SHP77 treated with DMSO at 0.1 percent for 48 hours (cell line): ENCODE measurements at regions not wholly inside any gene's neighbourhood (a gene's known extent, or its start where the extent isn't known, plus 50 kb on each side); places are given as distances from the start of the nearest gene placed in this dataset.
"Not testable (repeated sequence)": the region's sequence is repeated elsewhere in the genome, so short reads cannot be mapped to it uniquely, and the experiment has no call there.

Source experiments
- DNase-seq: peaks from one replicate; lab custom pipeline; 2025; lab: John Stamatoyannopoulos, UW

DNA sequence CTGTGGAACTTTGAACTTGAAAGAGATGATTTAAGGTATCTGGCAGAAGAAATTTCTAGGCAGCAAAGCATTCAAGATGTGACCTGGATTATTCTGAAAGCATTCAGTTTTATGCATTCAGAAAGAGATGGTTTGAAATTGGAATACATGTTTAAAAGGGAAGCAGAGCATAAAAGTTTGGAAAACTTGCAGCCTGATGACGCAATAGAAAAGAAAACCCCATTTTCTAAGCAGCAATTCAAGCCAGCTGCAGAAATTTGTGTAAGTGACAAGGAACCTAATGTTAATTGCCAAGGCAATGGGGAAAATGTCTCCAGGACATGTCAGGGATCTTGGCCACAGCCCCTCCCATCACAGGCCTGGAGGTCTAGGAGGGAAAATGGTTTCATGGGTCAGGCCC is 354.0 kb downstream of the ZNF326 start:
- no peak for DNase-seq

- not testable (repeated sequence) for DNase-seq
Observed at GRCh38 chr1:90348459-90348858, 353.5 kb downstream of the ZNF326 start.

DNA sequence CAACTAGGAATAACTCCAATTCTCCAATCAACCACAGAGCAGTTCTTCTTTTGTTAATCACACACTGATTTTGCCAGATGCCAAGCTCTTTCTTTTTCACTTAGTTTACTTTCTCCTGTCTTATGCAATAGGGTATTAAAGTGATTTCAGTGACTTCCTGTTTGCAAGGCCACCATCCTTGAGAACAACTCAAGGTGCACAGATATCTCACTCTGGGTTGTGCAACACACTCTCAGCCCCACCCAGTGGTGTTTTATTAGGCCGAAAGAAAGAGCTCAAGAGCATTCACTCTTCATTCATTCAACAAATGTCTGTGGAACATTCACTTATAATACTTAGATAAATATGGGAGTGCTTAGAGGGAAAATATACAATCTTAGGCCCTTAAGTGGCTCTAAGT is 352.5 kb downstream of the ZNF326 start:
- DNase-seq = no peak

- DNase-seq = no peak
Observed at GRCh38 chr1:90346757-90347156, 351.8 kb downstream of the ZNF326 start.

DNA sequence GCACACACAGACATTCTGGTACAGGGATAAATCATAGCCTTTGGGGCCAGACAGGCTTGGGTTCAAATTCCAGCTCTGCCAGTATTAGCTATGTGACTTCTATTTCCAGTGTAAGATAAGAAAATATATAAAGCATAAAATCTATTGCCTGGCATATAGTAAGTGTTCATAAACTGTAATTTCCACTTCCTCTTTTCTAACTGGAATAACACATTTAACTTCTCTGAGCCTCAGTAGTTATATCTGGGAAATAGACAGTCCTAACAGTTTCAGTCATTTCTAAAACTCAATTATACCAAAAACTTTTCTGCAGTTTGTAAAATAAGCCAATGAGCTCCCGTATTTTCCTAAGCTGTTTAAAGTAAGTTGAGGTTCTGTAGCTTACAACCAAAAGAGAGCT is 351.4 kb downstream of the ZNF326 start:
- no peak for DNase-seq

DNA sequence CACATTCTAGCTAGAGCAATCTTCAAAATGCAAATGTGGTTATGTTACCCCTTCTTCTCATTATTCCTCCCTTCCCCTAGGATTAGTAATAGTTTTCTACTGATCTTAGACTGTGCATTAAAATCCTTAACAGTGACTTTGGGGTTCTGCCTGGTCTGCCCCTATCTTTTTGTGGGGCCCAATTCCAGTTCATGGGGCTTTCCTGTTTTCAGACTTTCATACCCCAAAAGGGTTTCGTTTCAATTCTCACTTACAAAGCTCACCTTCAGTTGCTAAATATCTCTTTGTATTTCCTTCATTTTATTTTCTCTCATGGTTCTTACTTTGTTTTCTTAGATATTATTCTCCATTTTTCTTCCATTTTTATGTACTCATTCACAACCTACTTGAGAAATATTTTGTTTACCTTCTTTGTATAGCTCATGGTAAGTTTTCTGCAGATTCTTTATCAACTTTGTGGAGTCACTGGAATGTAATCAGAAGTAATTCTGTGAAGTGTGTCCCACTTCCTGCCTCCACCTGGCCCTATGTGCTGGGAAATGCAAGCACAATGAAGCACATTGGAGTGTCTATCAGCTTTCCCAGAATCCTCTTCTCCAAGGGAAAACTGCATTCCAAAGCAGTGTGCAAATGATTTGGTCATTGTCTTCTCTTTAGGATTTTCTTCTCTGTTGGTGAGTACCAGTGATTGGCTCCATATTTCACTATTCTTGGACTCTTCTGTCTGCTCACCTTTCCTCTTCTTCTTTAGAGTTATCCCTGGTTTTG is 350.2 kb downstream of the ZNF326 start:
- DNase-seq = no peak

- no peak for DNase-seq
Observed at GRCh38 chr1:90341516-90341915, 346.6 kb downstream of the ZNF326 start.

GRCh38 chr1:90340606-90341005 is 345.7 kb downstream of the ZNF326 start:
- peak; percentile 7 for DNase-seq

DNA sequence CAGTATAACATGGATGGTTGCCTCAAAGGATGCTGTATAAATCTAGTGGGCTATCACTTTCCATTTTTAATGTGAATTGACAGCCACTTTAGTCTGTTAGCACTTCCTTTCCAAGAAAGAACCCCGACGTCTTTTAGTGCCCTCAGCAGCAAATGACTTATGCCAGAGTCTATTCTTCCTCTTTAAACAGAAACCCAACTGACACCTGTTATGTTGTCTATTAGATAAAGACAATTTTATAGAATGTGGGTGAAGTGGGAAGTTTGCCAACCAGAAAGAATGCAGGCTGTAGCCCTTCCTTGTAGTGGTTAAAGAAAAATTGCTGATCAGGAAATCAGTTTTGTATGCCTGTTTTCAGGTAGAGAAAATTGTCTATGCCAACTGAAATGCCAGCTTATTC is 344.9 kb downstream of the ZNF326 start:
- DNase-seq = no peak

DNA sequence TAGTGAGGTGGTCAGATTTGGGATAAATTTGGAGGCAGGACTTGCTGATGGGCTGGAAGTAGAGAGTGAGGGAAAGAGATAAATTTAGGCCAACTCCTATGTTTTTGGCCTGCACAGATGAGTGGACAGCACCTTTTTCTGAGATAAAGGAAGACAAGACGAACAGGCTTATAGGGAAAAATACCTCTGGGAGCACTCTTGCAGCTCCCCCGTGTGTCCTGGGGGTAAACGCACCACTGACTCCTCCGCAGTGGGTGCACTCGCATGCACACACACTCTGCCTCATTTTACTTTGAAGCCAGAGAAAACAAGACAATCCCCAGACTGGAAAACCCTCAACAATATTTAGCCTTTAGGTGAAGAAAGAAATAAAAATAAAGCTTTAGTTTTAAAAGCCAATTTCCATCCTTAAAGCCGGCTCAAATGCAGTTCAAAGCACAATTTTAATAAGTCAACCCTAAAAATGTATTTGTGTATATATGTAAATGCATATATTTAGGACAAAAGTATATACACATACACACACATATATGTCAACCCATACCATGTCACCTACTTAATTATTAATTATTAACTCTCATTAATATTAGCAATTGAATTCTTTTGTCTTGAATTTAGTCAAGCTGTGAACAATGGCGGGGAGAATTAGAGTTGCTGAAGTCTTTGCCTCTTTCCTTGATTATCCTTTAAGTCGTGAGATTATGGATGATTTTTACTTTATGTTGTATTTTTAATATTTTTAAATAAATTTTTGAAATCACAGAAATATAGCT is 341.8 kb downstream of the ZNF326 start:
- DNase-seq = no peak

GRCh38 chr1:90335558-90335957 is 340.6 kb downstream of the ZNF326 start:
- DNase-seq = no peak

DNA sequence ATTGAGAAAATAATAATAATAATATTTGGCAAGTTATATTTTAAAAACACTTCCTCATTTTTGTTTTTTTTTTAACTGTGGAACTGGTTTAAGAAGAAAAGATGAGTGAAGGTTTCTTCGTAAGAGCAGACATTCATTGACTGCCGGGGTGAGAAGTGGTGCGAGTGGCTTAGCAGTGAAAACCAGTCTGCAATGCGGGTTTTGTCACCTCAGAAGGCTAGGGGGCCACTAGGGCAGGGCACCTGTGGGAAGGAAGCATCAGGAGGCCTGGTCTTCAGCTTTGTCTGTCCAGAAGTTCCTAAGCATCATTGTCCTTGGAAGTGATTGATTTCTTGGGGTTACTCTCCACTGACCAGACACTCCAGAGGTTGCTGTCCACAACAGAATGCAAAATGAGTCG is 339.2 kb downstream of the ZNF326 start:
- DNase-seq = no peak

GRCh38 chr1:90325168-90325567 is 330.3 kb downstream of the ZNF326 start:
- DNase-seq = no peak

DNA sequence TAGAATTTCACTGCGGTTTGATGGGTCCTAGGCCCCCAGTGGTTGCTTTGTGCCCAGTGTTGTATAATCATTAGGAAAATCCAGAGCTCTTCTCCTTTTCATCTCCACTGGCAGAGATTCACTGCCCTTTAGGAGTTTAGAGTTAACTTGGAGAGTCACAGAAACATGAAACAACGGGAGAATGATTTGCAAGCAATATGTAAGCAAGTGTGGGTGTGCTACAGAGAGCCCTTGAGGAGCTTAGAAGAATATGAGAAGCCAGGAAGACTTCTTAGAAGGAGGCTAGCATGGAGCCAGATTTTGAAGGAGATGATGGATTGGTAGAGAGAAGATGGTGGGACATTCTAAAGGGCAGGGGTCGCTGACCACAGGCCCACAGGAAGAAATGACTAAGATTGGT is 327.3 kb downstream of the ZNF326 start:
- DNase-seq = no peak

DNA sequence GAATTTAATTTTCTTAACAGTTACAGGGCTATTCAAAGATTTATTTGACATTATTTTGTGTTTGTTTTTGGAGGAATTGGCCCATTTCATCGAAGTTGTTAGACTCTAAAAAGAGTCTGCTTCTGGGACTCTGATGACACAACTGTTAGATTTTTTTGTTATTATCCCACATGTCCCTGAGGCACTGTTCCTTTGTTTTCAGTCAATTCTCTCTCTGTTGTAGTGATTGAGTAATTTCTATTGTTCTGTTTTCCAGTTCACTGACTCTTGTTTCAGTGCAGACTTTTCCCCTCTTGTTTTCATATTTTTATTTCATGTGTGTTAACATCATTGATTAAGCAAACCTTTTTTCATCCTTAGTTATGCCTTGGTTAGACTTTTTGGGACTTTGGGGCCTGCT is 325.0 kb downstream of the ZNF326 start:
- DNase-seq = no peak

DNA sequence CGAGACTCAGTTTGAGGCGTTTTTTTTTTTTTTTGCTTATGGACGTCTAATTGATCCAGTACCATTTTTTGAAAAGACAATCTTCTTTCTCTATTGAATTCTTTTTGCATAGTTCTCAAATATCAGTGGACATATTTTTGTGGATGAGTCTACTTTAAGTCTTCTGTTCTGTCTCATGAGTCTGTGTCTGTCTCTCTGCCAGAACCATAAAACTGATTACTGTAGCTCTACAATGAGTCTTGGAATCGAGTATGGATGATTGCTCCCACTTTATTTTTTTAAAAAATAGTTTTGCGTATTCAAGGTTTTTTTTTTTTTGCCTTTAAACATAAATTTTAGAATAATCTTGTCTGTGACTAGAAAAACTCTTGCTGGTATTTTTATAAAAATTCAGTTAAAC is 323.5 kb downstream of the ZNF326 start:
- no peak for DNase-seq

GRCh38 chr1:90317628-90318027 is 322.7 kb downstream of the ZNF326 start:
- no peak for DNase-seq

DNA sequence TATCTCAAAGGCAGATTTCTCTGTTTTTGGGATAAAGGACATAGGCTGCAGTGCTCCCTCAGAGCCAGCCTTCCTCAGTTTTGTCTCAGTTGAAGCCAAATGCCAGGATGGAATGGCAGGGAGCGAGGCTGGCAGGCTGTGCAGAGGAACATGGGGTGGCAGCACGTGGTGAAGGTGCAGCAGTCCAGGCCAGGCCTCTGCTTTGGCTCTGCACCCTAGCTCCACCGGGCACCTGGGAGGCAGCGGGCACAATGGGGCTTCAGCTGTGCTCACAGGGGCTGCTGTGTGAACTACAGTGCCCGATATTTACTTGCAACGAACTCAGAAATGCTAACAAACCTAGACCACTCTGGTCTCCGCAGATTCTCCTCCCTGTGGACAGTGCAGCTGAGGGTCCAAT is 319.6 kb downstream of the ZNF326 start:
- no peak for DNase-seq

DNA sequence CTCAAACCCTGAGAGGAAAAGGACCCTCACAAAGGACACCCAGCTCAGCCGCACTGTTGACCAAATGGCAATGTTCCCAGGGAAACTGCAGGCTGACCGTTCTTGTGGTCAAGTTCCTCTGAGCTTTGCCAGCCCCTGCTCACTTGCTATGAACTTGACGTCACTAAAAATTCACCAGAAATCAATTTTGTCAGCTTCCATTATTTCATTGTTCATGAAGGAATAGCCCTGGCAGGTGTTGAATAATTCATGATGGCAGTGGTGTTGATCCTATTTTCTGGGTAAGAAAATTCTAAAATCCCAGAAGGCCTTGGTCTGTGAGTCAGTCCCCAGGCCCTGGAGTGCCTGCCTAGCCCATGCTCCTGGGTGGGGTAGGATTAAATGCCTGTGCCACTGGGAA is 318.9 kb downstream of the ZNF326 start:
- no peak for DNase-seq

DNA sequence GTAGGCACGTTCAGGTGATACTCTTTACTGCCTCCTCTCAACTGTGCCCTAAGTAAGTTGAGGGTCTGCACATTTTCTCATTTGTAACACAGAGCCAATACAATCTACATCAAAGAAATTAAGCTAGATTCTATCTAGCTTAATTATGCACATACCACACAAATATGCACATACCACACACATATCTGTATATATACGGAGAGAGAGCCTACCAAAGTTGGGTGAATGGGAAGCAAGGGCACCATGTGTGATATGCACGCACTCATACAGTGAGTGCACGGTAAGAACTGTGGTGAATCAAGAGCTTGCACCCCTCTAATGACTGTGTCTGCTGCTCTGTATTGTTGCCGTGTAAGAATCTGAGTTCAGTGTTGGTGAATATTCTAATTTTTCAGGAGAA is 314.9 kb downstream of the ZNF326 start:
- DNase-seq = no peak

DNA sequence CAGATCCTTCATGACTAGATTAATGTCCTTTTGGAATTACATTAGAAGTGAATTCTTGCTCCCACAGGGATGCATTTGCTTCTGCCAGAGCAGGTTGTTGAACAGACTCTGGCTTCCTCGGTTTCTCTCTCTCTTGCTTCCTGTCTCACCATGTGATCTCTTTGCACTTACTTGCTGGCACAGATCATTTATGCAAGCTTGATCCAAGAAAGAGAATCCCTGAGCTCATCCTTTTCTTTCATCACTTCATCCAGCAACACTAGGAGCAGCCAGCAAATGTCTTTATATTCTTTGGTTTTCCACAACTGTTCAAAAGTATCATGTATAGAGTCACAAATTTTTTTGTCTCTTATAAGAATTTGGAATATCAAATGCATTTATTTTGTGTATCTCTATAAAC is 313.5 kb downstream of the ZNF326 start:
- no peak for DNase-seq

GRCh38 chr1:90305577-90305976 is 310.7 kb downstream of the ZNF326 start:
- no peak for DNase-seq

DNA sequence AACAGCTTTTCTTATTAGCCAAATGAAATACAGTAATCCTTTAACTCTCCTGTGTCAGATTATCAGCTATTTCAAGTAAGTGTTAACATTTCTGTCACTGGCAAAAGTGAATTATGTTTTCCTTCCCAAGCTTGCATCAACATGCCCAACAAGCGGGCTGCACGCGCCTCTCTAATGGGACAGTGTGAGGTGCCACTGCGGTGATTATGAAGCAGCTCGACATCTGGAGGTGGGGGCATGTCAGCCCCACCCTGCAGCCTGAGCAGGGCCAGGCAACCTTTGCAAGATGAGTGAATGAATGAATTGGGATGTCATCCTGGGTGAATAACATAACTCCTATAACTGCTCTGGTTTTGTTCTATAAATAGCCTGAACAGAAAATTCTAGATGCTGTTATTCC is 301.4 kb downstream of the ZNF326 start:
- no peak for DNase-seq

DNA sequence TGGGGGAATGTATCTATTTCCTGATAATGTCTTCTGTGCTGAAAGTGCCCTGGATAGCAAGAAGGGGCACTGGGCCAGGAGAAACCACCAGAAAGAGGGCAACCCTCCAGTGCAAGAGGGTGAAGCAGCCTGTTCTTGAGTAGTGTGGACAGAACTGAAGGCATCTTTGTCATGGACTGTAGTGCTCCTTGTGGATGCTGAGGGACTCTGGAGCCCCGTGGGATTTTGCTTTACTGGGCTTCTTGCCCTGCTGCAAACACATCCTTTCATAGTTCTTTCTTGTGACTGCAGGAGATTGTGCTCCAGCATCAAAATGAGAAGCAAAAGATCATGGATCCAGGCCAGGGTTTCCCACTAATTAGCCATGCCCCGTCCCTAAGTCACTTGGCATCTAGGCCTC is 300.6 kb downstream of the ZNF326 start:
- no peak for DNase-seq
